OCI-LY7 (cell line): ENCODE measurements at regions not wholly inside any gene's neighbourhood (a gene's known extent, or its start where the extent isn't known, plus 50 kb on each side); places are given as distances from the start of the nearest gene placed in this dataset.

Experiments
- BruUV-seq: library from RNA; stranded (reverse); fragments of 400-500 nt; replicated peaks from 2 replicates; lab custom pipeline; 2021; lab: Mats Ljungman, UMichigan
- CTCF ChIA-PET: fragments of 300-600 bp; sonication (Branson Sonifier 250); formaldehyde crosslinking; loops from one replicate; lab custom pipeline; 2022; ENCODE audit warnings: antibody characterized with exemption; ENCODE audit not compliant: unreplicated experiment; lab: Charles Lee
- POLR2A ChIA-PET: fragments of 300-600 bp; sonication (Branson Sonifier 250); formaldehyde crosslinking; loops from one replicate; lab custom pipeline; 2022; ENCODE audit warnings: antibody characterized with exemption; lab: Charles Lee
- DNase-seq: peaks from one replicate; pipeline ENCODE4 v3.0.0-alpha.2; 2015; ENCODE audit warnings: low spot score
- H2AFZ ChIP-seq: fragments of 200-600 bp; sonication (generic), shearing (Covaris generic); 2 replicates; pipeline ENCODE4 v1.6.1; 2014; ENCODE audit warnings: mild to moderate bottlenecking, antibody characterized with exemption, low read length, moderate library complexity
- H3K27ac ChIP-seq: fragments of 200-600 bp; sonication (generic); 2 replicates; pipeline ENCODE4 v1.5.1; 2014; ENCODE audit warnings: mixed run types, low read depth, mild to moderate bottlenecking, moderate library complexity, low read length, inconsistent platforms; ENCODE audit not compliant: poor library complexity, severe bottlenecking
- H3K36me3 ChIP-seq: fragments of 200-600 bp; sonication (generic); 2 replicates; pipeline ENCODE4 v1.6.1; 2014; ENCODE audit warnings: mild to moderate bottlenecking, antibody characterized with exemption, low read length, moderate library complexity, mixed read lengths; ENCODE audit not compliant: insufficient read depth
- H3K4me1 ChIP-seq: fragments of 200-600 bp; sonication (generic); 2 replicates; pipeline ENCODE4 v1.5.1; 2014; ENCODE audit warnings: mild to moderate bottlenecking, low read length; ENCODE audit not compliant: insufficient read depth, poor library complexity, severe bottlenecking
- H3K4me2 ChIP-seq: fragments of 200-600 bp; sonication (generic); 2 replicates; pipeline ENCODE4 v1.6.1; 2014; ENCODE audit warnings: mild to moderate bottlenecking, low read length
- H3K4me3 ChIP-seq: fragments of 200-600 bp; sonication (generic); 2 replicates; pipeline ENCODE4 v1.5.1; 2014; ENCODE audit warnings: mild to moderate bottlenecking, low read depth, low read length; ENCODE audit not compliant: poor library complexity, severe bottlenecking
- H3K79me2 ChIP-seq: fragments of 200-600 bp; sonication (generic); 2 replicates; pipeline ENCODE4 v1.6.1; 2016; ENCODE audit warnings: low read depth, mild to moderate bottlenecking, low read length, moderate library complexity, mixed read lengths; ENCODE audit not compliant: insufficient read depth
- H3K9me2 ChIP-seq: fragments of 200-600 bp; sonication (generic); 2 replicates; pipeline ENCODE4 v1.6.1; 2016; ENCODE audit warnings: mild to moderate bottlenecking, low read length, mixed read lengths; ENCODE audit not compliant: insufficient read depth
- H3K9me3 ChIP-seq: fragments of 200-600 bp; sonication (generic); 2 replicates; pipeline ENCODE4 v1.6.1; 2014; ENCODE audit warnings: mild to moderate bottlenecking, mixed run types, low read length, mixed read lengths
- H4K20me1 ChIP-seq: fragments of 200-600 bp; sonication (generic); 2 replicates; pipeline ENCODE4 v1.6.1; 2014; ENCODE audit warnings: mild to moderate bottlenecking, antibody characterized with exemption, low read length, moderate library complexity, mixed read lengths; ENCODE audit not compliant: insufficient read depth
- EZH2phosphoT487 ChIP-seq: fragments of 200-600 bp; sonication (generic); IDR thresholded peaks from 2 replicates; pipeline ENCODE4 v1.6.1; 2018; ENCODE audit warnings: low read depth, borderline replicate concordance, mild to moderate bottlenecking, mixed run types, antibody characterized with exemption, low read length, moderate library complexity, mixed read lengths
- intact Hi-C: fragments of 100-400 bp; cut with micrococcal nuclease; formaldehyde crosslinking; loops from one replicate; pipeline ENCODE4 v1.10.0; 2022; ENCODE audit not compliant: unreplicated experiment
- TF ChIP-seq, protein P1 (sequence below): fragments of 200-600 bp; sonication (generic); conservative IDR thresholded peaks from 2 replicates; pipeline ENCODE4 v1.5.1; 2014; ENCODE audit warnings: mild to moderate bottlenecking, antibody characterized with exemption, low read length, moderate library complexity, mixed read lengths

DNA sequence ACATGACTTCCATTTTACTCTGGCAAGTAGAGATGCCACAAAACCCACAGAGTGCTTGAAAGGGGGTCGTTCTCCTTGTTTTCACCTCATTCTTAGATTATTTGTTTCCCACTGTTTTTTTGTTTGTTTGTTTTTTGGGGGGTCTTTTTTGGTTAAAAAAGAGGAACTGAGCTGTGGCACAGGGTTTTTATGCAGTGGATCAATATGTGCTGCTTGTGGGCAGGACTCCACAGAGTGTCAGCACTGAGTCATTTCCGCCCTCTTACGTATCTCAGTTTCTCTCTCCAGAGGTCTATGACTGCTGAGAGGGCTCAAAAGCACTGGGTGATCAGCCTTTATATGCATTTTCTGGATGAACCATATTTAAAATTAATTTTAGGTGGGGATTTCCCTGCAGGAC is 268.1 kb upstream of the GRID2 start:
- POLR2A ChIA-PET = no interaction called here
- TF ChIP-seq EZH2phosphoT487 = no peak
- TF ChIP-seq, protein P1, sequence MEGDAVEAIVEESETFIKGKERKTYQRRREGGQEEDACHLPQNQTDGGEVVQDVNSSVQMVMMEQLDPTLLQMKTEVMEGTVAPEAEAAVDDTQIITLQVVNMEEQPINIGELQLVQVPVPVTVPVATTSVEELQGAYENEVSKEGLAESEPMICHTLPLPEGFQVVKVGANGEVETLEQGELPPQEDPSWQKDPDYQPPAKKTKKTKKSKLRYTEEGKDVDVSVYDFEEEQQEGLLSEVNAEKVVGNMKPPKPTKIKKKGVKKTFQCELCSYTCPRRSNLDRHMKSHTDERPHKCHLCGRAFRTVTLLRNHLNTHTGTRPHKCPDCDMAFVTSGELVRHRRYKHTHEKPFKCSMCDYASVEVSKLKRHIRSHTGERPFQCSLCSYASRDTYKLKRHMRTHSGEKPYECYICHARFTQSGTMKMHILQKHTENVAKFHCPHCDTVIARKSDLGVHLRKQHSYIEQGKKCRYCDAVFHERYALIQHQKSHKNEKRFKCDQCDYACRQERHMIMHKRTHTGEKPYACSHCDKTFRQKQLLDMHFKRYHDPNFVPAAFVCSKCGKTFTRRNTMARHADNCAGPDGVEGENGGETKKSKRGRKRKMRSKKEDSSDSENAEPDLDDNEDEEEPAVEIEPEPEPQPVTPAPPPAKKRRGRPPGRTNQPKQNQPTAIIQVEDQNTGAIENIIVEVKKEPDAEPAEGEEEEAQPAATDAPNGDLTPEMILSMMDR = no peak
- no TSS peak for BruUV-seq
- Histone ChIP-seq H3K9me2 (no peaks in the 10 kb centered on the region), H4K20me1 (no peaks in the 10 kb centered on the region), H3K4me1 (no peaks in the 10 kb centered on the region), H3K4me3 (no peak overlapping the region), H3K27ac (no peak overlapping the region), H3K9me3 (no peaks in the 10 kb centered on the region), H3K36me3 (no peaks in the 10 kb centered on the region), H2AFZ (no peak overlapping the region), H3K79me2 (no peaks in the 10 kb centered on the region), H3K4me2 (no peak overlapping the region)
- no peak for DNase-seq
- intact Hi-C loops = no loop called here
- CTCF ChIA-PET = no interaction called here

DNA sequence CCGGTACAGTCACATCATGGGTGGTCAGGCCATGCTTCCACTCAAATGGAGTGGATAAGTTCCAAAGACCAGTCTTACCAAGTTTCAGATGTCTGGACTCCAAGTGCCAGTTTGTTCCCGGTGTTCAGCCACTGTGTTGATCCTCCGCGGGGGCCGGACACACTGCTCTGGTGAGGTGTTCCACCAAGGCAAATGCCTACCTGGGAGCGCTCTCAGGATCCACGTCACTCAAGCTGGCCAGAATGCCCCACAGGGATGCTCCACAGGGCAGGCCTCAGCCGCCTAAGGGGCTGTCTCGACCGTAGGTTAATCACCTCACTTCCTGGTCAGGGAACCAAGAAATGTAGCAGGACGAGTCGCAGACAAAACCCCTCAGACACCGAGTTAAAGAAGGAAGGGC is 258.0 kb upstream of the GRID2 start:
- ChIA-PET POLR2A (no interaction called here), CTCF (no interaction called here)
- no peaks in the 10 kb centered on the region for H3K9me2 ChIP-seq
- H3K27ac ChIP-seq = no peak overlapping the region
- no peaks in the 10 kb centered on the region for H3K9me3 ChIP-seq
- H2AFZ ChIP-seq = no peak overlapping the region
- intact Hi-C loops = no loop called here
- DNase-seq = no peak
- no TSS peak for BruUV-seq
- TF ChIP-seq, protein P1 = no peak
- TF ChIP-seq EZH2phosphoT487 = no peak
- no peak overlapping the region for H3K4me3 ChIP-seq
- H3K4me2 ChIP-seq = no peak overlapping the region
- H3K36me3 ChIP-seq = no peaks in the 10 kb centered on the region
- no peaks in the 10 kb centered on the region for H3K4me1 ChIP-seq
- H4K20me1 ChIP-seq = no peaks in the 10 kb centered on the region
- no peaks in the 10 kb centered on the region for H3K79me2 ChIP-seq

- TF ChIP-seq EZH2phosphoT487 = no peak
- TF ChIP-seq, protein P1 = no peak
- Histone ChIP-seq H3K79me2 (no peaks in the 10 kb centered on the region), H3K9me2 (no peaks in the 10 kb centered on the region), H3K4me1 (no peaks in the 10 kb centered on the region), H3K36me3 (no peaks in the 10 kb centered on the region), H3K9me3 (no peaks in the 10 kb centered on the region), H4K20me1 (no peaks in the 10 kb centered on the region), H3K27ac (no peak overlapping the region), H2AFZ (no peak overlapping the region), H3K4me3 (no peak overlapping the region), H3K4me2 (no peak overlapping the region)
- CTCF ChIA-PET = no interaction called here
- DNase-seq = no peak
- POLR2A ChIA-PET = no interaction called here
- intact Hi-C loops = no loop called here
- no TSS peak for BruUV-seq
Measured at GRCh38 chr4:92047209-92047875, 256.4 kb upstream of the GRID2 start.
